Panc1 (cell line): ENCODE measurements at regions not wholly inside any gene's neighbourhood (a gene's known extent, or its start where the extent isn't known, plus 50 kb on each side); places are given as distances from the start of the nearest gene placed in this dataset.

ENCODE experiments used
- ATAC-seq: fragments of 200-7000 bp; cut with Tn5 transposase; 2 replicates; pipeline ENCODE4 v1.9.1; 2020; ENCODE audit warnings: mild to moderate bottlenecking, moderate library complexity
- BruUV-seq: library from RNA; stranded (reverse); fragments of 400-500 nt; replicated peaks from 2 replicates; lab custom pipeline; 2021; lab: Mats Ljungman, UMichigan
- CTCF ChIA-PET: fragments of 300-600 bp; sonication (Branson Sonifier 250); formaldehyde crosslinking; loops from one replicate; lab custom pipeline; 2022; ENCODE audit warnings: antibody characterized with exemption; lab: Charles Lee
- POLR2A ChIA-PET: fragments of 300-600 bp; sonication (Branson Sonifier 250); formaldehyde crosslinking; loops from one replicate; lab custom pipeline; 2022; ENCODE audit warnings: antibody characterized with exemption; lab: Charles Lee
- DNase-seq: peaks from one replicate; pipeline ENCODE4 v3.0.0-alpha.2; 2010; ENCODE audit warnings: low read depth, low spot score
- H3K27ac ChIP-seq: 2 replicates; pipeline ENCODE4 v1.5.1; 2011; ENCODE audit warnings: mild to moderate bottlenecking, low read length, inconsistent platforms
- H3K27me3 ChIP-seq: fragments of 200-500 bp; sonication (Bioruptor generic); 2 replicates; pipeline ENCODE4 v1.6.0; 2014; ENCODE audit warnings: low read length, inconsistent platforms; ENCODE audit not compliant: control insufficient read depth, insufficient read depth
- H3K36me3 ChIP-seq: fragments of 200-500 bp; sonication (Bioruptor generic); 2 replicates; pipeline ENCODE4 v1.5.1; 2014; ENCODE audit warnings: inconsistent platforms, mild to moderate bottlenecking, low read length, moderate library complexity; ENCODE audit not compliant: control insufficient read depth, insufficient read depth
- H3K4me1 ChIP-seq: 2 replicates; pipeline ENCODE4 v1.5.1; 2011; ENCODE audit warnings: inconsistent platforms, mild to moderate bottlenecking, low read length, moderate library complexity; ENCODE audit not compliant: control insufficient read depth, insufficient read depth
- H3K4me3 ChIP-seq, 2 experiments: 2 replicates each; pipeline ENCODE4 v1.5.1; 2011 to 2012; ENCODE audit warnings: low read depth in 2 of 2, low read length in 2 of 2, mild to moderate bottlenecking in 2 of 2, inconsistent platforms in 1 of 2, moderate library complexity in 1 of 2
- H3K9me3 ChIP-seq: fragments of 200-500 bp; sonication (Bioruptor generic); 2 replicates; pipeline ENCODE4 v1.5.1; 2014; ENCODE audit warnings: low read depth, mild to moderate bottlenecking, inconsistent platforms, low read length, moderate library complexity; ENCODE audit not compliant: control insufficient read depth, insufficient read depth
- POLR2AphosphoS5 ChIP-seq: IDR thresholded peaks from 2 replicates; pipeline ENCODE4 v1.6.1; 2012; ENCODE audit warnings: mild to moderate bottlenecking, low read depth, low read length, moderate library complexity
- SIN3A ChIP-seq: IDR thresholded peaks from 2 replicates; pipeline ENCODE4 v1.6.1; 2012; ENCODE audit warnings: low read depth, mild to moderate bottlenecking, low read length, moderate library complexity, borderline replicate concordance; ENCODE audit not compliant: insufficient read depth
- TCF7L2 ChIP-seq: IDR thresholded peaks from 2 replicates; pipeline ENCODE4 v1.6.1; 2011; ENCODE audit warnings: mild to moderate bottlenecking, low read depth, low read length, inconsistent platforms
- in situ Hi-C: cut with HindIII; loops from 2 replicates; pipeline ENCODE4 v1.10.0; 2016; ENCODE audit warnings: low sequenced_read_pairs, low pct_unique_long_range_greater_than_20kb
- intact Hi-C: fragments of 100-400 bp; cut with micrococcal nuclease; formaldehyde crosslinking; loops from one replicate; pipeline ENCODE4 v1.10.0; 2022; ENCODE audit not compliant: unreplicated experiment
- TF ChIP-seq, protein P1 (sequence below), 2 experiments: IDR thresholded peaks; 2 replicates each; pipeline ENCODE4 v1.6.1; 2011 to 2012; ENCODE audit warnings: low read depth in 2 of 2, control low read depth in 1 of 2, low read length in 1 of 2, mild to moderate bottlenecking in 1 of 2, moderate library complexity in 1 of 2; ENCODE audit not compliant: insufficient read depth in 1 of 2
- TF ChIP-seq, protein P2 (sequence below): fragments of 450-650 bp; IDR thresholded peaks from 2 replicates; pipeline ENCODE4 v1.5.1; 2017; ENCODE audit warnings: mild to moderate bottlenecking

DNA sequence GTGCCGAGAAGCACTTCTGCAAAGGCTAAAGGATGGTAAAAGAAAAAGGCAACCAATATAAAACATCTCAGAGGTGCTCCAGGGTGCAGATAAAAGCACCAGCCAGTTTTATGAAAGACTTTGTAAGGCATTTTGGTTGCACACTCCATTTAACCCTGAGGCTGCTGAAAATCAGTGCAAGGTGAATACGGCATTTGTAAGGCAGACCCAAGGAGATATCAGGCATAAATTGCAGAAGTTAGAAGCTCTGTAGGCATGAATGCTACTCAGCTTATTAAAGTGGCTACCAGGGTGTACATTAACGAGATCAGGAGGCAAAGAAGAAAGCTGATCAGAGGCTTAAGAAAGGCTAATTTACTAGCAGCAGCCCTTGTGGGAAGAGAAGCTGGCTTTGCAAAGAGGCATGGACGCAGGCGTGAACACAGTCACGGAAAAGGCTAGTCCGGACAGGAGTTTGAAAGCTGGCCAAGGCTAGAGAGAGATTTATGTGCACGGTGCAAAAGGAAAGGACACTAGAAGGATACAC lies 99.6 kb downstream of the ZNF429 start:
- no peak for DNase-seq
- no peaks in the 10 kb centered on the region for H3K36me3 ChIP-seq
- POLR2A ChIA-PET, result no interaction called here
- in situ Hi-C loops (no loop called here), intact Hi-C loops (no loop called here)
- peak; percentile 48 for ATAC-seq
- peak overlapping the region; percentile 39 to 61 for H3K4me3 ChIP-seq
- H3K27me3 ChIP-seq, result no peaks in the 10 kb centered on the region
- no TSS peak for BruUV-seq
- peak overlapping the region; percentile 81 for H3K27ac ChIP-seq
- H3K4me1 ChIP-seq, result peaks cover 8% of the 10 kb centered on the region
- TF ChIP-seq TCF7L2 (no peak), POLR2AphosphoS5 (no peak), SIN3A (no peak)
- TF ChIP-seq, protein P1, sequence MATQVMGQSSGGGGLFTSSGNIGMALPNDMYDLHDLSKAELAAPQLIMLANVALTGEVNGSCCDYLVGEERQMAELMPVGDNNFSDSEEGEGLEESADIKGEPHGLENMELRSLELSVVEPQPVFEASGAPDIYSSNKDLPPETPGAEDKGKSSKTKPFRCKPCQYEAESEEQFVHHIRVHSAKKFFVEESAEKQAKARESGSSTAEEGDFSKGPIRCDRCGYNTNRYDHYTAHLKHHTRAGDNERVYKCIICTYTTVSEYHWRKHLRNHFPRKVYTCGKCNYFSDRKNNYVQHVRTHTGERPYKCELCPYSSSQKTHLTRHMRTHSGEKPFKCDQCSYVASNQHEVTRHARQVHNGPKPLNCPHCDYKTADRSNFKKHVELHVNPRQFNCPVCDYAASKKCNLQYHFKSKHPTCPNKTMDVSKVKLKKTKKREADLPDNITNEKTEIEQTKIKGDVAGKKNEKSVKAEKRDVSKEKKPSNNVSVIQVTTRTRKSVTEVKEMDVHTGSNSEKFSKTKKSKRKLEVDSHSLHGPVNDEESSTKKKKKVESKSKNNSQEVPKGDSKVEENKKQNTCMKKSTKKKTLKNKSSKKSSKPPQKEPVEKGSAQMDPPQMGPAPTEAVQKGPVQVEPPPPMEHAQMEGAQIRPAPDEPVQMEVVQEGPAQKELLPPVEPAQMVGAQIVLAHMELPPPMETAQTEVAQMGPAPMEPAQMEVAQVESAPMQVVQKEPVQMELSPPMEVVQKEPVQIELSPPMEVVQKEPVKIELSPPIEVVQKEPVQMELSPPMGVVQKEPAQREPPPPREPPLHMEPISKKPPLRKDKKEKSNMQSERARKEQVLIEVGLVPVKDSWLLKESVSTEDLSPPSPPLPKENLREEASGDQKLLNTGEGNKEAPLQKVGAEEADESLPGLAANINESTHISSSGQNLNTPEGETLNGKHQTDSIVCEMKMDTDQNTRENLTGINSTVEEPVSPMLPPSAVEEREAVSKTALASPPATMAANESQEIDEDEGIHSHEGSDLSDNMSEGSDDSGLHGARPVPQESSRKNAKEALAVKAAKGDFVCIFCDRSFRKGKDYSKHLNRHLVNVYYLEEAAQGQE (IDR thresholded peaks at IDR 0.05; ENCODE audit: insufficient read depth in 1 of 2, low read depth in 2 of 2, low read length in 1 of 2), result no peak
- TF ChIP-seq, protein P2, sequence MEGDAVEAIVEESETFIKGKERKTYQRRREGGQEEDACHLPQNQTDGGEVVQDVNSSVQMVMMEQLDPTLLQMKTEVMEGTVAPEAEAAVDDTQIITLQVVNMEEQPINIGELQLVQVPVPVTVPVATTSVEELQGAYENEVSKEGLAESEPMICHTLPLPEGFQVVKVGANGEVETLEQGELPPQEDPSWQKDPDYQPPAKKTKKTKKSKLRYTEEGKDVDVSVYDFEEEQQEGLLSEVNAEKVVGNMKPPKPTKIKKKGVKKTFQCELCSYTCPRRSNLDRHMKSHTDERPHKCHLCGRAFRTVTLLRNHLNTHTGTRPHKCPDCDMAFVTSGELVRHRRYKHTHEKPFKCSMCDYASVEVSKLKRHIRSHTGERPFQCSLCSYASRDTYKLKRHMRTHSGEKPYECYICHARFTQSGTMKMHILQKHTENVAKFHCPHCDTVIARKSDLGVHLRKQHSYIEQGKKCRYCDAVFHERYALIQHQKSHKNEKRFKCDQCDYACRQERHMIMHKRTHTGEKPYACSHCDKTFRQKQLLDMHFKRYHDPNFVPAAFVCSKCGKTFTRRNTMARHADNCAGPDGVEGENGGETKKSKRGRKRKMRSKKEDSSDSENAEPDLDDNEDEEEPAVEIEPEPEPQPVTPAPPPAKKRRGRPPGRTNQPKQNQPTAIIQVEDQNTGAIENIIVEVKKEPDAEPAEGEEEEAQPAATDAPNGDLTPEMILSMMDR, result no peak
- H3K9me3 ChIP-seq, result no peaks in the 10 kb centered on the region
- CTCF ChIA-PET, result no interaction called here
